Thyroid gland (tissue), 4 donors: ENCODE measurements at regions not wholly inside any gene's neighbourhood (a gene's known extent, or its start where the extent isn't known, plus 50 kb on each side); places are given as distances from the start of the nearest gene placed in this dataset.

Experiments used
- CTCF ChIP-seq, 6 experiments: fragments of 200-600 bp in 3 of 6; fragments of 450-650 bp in 3 of 6; sonication (generic) in 3 of 6; IDR thresholded peaks; one replicate each; pipeline ENCODE4 v1.5.1; 2016 to 2019; ENCODE audit warnings: antibody characterized with exemption in 6 of 6, mild to moderate bottlenecking in 2 of 6, inconsistent platforms in 1 of 6, moderate library complexity in 1 of 6
- POLR2A ChIP-seq, 2 donors: fragments of 450-650 bp; IDR thresholded peaks; one replicate each; pipeline ENCODE4 v1.6.1; 2017; ENCODE audit warnings: antibody characterized with exemption in 2 of 2, mild to moderate bottlenecking in 2 of 2, moderate library complexity in 1 of 2

GRCh38 chr12:125996443-125996842, 931.2 kb downstream of the AACS start:
- TF ChIP-seq CTCF (IDR thresholded peaks at IDR 0.05): no peak
- TF ChIP-seq POLR2A (IDR thresholded peaks at IDR 0.05): no peak
